ENCODE measurements at regions not wholly inside any gene's neighbourhood (a gene's known extent, or its start where the extent isn't known, plus 50 kb on each side); places are given as distances from the start of the nearest gene placed in this dataset.
"Not testable (repeated sequence)": the region's sequence is repeated elsewhere in the genome, so short reads cannot be mapped to it uniquely, and the experiment has no call there.

DNA sequence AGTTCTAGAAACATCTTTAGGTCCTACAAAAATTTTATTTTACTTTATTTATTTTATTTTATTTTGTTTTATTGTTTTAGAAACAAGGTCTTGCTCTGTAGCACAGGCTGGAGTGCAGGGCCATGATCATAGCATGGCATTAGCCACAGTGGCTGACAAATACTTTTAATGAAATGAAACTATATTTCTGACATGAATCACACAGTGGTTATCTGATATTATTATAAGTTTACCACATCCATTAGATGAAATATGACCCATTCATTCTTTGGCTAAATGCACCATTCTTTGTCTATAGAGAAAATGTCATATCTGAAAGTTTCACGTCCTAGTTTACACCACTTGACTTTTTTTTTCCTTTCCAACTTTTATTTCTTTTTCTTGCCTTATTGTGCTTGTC, 613.4 kb upstream of the ADAMTS5 start:
- no peak for DNase-seq

DNA sequence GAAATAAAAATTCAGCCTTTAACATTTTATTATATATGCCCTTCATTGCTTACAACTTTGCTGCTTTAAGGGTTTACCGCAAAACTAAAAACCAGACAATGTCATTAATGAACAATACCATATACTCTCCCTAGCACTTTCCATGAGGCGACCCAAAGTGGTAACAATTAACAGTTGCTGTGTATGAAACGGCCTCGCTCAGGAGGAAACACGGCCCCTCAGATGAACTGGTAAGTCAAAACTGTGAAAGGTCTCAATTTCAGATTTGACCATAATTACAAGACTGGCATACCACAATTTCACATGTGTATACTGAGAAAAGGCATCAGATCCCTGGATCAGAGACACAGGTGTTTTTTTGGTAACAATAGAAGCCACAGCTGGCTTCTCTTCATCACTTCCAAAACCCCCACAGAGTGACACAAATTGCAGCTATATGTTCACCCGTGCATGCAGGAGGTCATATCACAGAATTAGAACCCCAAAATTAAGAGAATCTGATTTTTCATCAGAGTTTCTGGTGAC, 611.9 kb upstream of the ADAMTS5 start:
- no peak for DNase-seq

DNA sequence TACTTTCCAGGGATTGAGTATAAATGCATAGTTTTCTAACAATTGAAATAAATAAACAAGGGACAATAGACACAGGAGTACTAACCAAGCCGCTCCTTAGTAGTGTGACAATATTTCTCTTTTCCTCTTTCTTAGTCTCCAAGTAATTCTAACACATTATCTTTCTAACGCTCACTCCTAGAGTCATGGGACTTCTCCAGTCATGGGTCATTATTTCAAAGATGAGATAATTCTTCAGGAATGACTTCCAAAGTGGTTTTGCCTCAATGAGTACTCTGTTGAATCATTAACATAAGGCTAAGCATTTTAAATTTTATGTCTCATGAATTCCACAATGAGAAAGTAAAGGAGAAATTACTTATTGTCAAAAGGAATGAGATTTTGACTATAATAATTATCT, 605.8 kb upstream of the ADAMTS5 start:
- no peak for DNase-seq

DNA sequence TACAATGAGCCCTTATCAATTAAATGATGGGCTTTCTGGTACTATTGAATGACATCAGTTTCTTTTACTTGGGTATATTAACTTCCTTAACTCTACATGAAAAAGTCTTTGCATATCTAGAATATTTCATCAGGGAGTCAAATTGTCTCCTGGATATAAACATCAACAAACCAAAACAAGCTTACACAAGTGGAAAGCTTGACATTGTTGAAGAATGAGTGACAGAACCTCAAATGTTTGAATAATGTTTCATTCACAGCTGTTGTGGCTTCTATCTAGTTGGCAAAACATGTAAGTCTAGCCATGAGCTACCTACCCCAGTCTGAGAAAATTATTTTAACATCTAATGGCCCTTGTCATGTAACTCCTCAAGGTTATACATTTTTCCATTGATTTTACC, 604.8 kb upstream of the ADAMTS5 start:
- DNase-seq, result no peak

DNA sequence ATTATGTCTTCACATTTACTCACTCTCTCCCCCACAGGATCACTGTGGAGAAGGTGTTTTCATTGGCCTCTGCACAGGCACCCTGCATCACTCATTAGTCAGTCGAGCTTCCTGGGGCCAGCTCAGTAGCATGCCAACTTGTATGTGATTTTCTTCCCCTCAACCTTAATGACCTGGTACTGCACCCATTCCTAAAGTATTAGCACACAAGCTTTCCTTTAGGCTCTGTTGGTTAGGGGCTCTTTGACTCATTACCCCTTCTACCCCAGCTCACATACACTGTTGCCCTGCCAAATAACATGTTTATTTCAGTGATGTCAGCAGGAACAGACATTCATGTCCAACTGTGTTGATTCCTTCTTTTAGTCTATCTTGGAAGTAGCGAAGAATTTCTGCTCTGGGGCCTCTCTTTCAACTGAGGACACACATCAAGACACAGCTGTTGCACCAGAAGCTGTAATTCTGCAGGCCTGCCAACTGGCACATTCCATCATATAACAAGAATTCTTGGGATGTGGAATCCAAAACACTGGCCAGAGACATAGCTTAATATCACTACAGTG, 603.5 kb upstream of the ADAMTS5 start:
- DNase-seq, result no peak

DNA sequence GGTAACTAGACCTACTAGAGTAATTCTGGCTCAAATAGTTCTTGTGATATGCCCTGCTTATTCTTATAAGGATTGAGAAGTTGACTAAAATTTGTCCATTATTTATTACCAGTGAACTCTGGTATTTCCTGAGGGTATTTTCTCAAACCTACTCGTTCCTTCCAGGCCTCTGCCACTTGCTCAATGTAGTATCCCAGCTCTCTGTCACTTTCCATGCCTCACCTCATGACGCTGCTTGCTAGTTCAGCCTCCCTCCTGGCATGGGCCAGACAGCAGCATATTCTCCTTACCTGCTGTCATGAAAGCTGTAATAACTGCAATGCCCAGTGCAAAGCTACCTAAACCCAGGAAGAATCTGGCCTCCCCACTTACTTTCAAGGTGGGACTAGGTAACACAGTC, 602.9 kb upstream of the ADAMTS5 start:
- no peak for DNase-seq

DNA sequence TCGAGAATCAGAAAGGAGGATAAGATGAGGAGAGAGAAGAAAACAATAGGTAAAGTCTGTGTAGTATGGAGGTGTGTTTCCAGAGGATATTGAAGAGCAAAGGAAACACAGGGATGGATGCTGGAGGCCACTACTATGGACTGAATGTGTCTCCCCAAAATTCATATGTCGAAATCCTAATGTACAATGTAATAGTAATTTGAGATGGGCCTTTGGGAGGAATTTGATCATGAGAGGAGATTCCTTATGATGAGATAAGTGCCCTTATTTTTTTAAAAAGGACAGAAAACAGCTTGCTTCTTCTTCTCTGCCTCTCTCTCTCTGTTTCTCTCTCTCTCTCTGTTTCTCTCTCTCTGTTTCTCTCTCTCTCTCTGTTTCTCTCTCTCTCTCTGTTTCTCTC, 602.2 kb upstream of the ADAMTS5 start:
- no peak for DNase-seq

DNA sequence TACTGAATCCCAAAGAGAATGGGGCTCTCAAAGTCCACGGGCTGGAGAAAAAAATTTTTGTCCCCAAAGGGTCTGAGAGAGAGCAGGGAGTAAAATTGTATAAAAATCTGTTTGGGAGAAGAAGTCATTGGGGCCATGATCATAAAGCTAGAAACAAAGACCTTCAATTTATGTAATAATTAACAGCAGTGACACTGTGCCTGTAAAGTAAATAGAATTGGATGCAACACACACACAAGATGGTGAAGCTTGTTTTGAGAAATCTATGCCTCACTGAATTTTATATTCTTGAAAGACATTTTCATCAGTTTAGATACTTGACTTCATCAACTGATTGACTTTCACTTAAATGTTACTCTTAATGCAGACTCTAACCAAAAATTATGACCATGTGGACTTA, 600.5 kb upstream of the ADAMTS5 start:
- no peak for DNase-seq

DNA sequence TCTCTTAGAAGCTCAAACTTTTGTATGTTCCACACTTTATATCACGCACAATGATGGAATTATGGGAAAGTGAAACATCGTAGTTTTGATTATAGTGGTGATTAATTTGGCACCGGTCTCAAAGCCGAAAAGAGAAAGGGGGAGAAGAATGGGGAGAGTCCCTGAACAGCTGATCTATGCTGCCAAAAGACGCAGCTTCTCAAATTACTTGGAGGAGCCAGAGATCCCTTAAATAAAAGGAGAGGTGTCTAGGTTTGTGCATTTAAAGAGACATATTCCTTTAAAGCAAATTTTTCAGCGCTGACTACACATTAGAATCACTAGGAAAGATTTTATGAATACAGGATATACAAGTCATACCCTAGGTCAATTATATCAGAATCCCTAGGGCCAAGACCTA, 599.6 kb upstream of the ADAMTS5 start:
- no peak for DNase-seq

DNA sequence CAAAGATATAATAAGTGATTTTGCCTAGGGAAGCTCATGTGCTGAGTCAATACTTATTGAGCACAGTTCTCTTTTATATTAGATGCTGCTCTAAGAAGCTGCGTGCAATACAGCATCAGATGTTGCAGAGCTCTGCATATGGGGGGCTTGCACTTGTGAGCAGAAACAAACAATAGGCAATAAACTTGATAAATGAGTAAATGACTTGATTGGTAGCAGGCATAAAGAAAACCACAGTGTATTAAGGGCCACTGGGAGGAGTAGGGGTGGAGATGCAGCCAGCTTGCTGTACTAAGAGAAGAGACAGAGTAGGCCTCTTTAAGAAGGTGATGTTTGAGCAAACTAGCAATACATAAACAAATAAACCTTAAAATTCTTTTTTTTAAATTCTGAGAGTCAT, 598.5 kb upstream of the ADAMTS5 start:
- no peak for DNase-seq

DNA sequence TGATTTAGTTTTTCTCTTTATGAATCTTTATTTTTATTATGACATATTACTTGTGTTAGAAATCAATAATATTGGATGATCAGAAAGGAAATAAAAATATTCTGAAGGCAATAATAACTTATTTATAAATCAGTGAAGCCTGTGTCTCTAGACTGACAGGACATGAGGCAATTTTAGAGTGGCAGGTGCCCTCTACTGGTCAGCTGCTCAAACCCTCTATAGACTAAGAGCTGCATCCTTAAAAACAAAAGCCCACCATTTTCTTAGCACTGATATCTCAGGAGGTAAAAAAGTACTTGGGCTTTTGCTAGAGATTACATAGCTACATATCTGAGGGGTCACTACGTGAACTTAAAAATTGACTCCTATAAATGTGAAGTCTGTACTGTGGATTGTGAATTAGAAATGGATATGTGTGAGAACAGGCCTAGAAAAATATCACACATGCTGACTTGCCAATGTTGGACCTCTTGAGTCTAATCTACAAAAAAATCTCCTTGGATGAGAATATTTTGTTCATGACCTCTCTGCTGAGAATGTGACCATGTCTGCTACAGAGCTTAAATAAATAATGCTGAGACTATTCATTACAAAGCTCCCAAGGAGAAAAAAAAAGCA, 597.9 kb upstream of the ADAMTS5 start:
- DNase-seq, result peak; percentile 27

DNA sequence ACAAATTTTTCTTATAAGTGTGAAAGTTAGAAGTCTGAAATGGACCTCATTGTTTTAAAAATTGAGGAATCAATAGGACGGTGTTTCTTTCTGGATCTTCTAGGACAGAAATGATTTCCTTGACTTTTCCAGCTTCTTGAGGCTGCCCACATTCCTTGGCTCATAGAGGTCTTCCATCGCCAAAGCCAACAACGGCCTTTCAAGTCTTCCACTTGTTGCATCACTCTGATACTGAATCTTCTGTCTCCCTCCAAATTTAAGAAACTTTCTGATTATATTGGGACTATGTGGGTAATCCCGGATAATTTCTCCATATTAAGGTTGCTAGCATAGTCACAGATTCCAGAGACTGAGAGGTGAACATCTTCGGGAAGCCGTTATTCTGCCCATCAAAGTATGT, 595.4 kb upstream of the ADAMTS5 start:
- DNase-seq, result no peak

DNA sequence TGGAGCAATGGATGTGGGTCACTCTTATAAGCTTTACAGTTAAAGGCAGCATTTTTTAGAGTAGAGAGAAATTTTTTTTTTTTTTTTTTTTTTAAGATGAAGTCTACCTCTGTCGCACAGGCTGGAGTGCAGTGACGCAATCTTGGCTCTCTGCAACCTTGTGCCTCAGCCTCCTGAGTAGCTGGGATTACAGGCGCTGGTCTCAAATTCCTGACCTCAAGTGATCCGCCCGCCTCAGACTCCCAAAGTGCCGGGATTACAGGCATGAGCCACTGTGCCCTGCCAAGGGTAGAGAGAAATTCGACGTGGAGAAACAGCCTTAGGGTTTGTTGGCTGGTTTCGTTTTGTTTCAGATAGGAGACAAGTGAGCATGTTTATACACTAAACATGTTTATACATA, 594.2 kb upstream of the ADAMTS5 start:
- DNase-seq, result no peak

DNA sequence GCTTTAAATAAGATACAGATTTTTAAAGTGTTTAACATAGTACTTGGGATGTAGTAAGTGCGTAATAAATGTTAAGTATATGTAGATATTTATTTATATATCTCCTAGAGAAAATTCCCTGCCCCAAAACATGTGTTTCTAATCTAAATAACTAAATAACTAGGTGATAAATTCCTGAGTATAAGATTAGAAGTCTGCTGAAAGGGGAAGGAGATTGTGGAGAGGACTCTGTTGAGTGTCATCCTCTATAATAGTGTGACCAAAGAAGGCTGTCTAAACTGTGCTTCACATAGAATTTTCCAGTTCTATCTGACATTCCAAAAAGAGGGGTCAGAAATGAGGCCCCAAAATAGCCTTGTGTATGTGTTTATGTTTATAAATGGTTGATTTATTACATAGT, 590.5 kb upstream of the ADAMTS5 start:
- no peak for DNase-seq

DNA sequence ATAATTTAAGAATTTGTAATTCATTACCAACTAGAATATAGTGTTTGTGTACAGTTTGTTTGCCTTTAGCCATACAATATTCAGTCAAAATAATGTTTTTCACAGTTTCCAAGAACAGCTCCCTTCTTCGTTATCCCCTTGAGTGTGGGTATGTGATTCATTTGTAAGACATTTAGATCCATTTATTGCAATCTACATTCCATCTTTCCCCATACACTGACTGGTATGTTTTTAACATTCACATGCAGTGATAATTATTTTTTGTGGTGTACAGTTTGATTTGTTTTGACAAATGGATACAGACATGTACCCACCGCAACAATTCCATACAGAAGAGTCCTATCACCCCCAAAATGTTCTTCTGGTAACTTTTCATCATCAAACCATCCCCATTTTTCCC, 589.1 kb upstream of the ADAMTS5 start:
- DNase-seq, result no peak

DNA sequence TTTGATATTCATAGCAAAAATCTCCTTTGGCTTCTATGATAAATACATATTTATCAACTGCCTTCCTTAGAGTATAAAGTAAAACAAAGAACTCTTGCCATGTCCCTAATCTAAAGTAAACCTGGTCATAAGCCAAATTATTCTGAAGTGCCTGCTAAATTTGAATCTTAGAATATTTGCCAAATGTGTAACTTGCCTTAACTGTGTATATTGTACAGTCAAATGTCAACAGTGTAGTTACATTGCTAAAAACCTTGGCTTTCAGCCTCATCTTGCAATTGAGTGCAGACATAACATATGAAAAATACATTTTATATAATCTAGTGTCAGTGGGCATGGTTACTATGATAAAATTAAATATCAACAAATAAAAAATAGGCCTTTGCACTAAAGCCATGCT, 583.4 kb upstream of the ADAMTS5 start:
- DNase-seq, result no peak

DNA sequence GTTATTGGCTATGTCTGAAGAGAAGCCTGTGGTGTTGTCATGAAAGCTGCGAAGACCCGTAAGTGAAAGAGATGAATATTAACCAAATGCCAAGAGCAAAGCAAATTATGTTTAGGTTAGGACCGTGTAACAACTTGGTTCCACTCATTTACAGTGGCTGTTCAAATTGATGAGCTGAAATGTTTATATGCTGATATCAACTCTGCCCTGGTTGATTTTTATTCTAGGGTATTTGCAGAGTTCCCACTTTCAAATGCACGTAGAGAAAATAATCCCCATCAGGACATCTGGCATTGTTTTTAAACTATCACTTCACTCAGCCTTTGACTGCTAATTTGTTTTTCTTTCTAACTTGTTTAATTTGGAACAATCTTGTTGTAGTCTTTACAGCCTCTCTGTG, 581.6 kb upstream of the ADAMTS5 start:
- DNase-seq, result no peak

DNA sequence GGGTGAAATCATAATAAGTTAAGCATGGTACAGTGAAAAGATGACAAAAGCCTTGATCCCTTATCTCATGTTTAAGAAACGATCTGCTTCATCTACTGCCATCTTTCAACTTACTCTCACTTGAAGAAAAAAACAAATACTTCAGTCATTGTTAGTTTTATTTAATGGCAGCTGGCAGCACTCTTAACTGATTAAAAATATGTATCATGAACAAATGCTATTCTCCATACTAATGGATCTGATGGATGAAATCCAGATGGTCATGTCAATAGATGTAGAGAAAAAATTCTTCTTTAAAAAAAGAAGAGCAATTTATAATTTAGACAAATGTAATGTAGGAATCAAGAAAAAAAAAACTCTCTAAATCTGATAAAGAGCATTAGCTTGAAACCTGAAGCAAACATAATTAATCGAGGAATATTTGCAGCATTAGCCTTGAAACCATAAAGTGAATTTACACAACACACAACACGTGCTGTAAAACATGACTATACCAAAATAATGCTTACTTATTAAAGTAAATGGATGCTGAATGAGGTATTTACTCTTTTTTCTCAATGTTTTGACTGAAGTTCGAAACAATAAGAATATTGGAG, 579.0 kb upstream of the ADAMTS5 start:
- no peak for DNase-seq

DNA sequence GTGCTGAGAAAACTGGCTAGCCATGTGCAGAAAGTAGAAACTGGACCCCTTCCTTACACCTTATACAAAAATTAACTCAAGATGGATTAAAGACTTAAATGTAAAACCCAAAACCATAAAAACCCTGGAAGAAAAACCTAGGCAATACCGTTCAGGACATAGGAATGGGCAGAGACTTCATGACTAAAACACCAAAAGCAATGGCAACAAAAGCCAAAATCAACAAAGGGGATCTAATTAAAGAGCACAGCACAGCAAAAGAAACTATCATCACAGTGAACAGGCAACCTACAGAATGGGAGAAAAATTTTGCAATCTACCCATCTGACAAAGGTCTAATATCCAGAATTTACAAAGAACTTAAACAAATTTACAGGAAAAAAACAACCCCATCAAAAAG, 575.2 kb upstream of the ADAMTS5 start:
- not testable (repeated sequence) for DNase-seq

DNA sequence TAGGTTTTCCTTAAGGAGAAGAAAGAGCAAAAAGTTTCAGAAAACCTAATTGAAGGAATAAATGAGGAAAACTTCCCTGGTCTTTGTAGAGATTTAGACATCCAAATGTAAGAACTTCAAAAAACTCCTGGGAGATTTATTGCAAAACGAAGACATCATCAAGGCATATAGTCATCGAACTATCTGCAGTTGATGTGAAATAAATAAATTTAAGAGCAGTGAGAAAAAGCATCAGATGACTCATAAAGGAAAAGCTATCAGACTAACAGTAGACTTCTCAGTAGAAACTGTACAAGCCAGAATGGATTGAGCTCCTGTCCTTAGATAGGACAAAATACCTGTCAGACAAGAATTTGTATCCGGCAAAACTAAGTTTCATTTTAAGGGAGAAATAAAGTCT, 569.4 kb upstream of the ADAMTS5 start:
- DNase-seq, result no peak

DNA sequence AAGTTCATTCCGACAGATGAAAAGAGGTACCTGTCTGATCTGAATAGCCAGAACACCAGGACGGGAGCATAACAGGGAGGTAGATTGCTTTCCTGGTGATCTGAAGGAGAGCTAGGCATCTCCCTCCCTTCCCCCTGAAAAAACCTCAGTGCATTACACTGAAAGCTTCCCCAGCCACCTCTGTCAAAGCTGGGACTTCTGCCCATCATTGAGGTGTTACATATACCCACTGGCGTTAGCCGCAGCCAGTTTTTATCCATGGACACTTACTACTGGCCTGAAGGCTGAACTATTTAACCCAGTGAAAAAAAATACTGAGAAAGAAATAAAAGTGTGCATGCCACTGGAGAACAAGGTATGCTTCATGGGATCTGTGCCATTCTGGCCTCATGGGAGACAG, 568.3 kb upstream of the ADAMTS5 start:
- DNase-seq, result no peak

DNA sequence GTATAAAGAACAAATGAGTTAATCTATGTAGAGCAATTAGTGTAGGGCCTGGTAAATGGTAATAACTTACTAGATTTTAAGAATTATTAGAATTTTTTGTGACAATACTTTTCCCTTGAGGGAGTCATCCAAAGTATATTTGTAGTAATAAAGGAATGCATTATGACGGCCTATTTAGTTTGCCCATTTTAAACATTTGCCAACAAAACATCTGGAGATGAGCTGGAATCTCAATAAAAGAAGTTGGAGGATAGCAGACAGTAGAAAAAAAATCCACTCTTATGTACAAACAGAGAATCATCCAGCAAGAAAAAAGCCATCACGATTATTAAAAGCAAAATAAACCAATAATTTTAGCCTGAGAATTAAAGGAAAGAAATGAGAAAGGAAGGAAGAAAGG, 567.3 kb upstream of the ADAMTS5 start:
- DNase-seq, result no peak

DNA sequence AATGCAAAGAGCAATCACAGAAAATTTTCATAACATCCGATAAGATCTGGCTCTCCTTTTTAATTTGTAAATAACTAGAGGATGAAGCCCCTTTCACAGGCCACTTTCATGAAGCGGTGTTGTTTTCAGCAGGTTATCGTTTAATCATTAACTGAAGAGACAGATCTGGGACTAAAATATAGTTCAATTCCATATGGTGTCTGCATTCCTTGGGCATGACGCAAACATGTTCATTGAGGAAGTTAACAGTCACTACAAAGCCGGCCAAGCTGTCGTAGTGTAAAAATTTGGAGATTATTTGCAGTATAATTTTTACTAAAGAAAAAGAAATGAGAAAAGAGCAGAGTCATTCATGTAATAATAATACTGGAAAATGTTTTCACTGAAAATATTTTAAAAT, 565.2 kb upstream of the ADAMTS5 start:
- no peak for DNase-seq

DNA sequence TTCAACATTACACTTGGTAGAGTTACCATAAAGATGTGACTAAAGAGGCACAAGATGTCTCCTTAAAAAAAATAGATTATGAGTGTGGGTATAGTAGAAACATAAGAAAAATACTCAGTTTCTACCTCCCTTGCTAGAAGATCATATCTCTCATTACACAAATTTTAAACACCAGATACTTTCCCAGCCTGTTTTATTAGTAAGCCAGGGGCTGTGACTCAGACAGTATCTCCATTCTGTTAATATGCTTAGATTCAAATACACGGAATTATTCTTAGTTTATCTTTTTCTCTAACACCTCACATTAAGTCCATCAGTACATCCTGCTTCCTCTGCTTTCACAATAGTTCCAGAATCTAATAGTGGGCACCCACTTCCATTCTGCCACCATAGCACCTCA, 561.8 kb upstream of the ADAMTS5 start:
- DNase-seq, result no peak

DNA sequence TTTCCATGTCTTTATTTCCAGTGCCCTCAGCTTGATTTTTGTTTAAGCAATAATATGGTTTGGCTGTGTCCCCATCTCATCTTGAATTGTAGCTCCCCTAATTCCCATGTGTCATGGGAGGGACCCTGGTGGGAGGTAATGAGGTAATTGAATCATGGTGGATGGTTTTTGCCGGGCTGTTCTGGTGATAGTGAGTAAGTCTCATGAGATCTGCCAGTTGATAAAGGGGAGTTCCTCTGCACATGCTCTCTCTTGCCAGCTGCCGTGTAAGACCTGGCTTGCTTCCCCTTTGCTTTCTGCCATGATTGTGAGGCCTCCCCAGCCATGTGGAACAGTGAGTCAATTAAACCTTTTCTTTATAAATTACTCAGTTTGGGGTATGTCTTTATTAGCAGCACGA, 559.6 kb upstream of the ADAMTS5 start:
- DNase-seq, result no peak
